SU-DHL-6 (cell line): ENCODE measurements at regions not wholly inside any gene's neighbourhood (a gene's known extent, or its start where the extent isn't known, plus 50 kb on each side); places are given as distances from the start of the nearest gene placed in this dataset.

ENCODE experiments used
- EZH2phosphoT487 ChIP-seq: fragments of 200-600 bp; sonication (generic), shearing (Covaris generic); conservative IDR thresholded peaks from 2 replicates; pipeline ENCODE4 v1.6.1; 2018; ENCODE audit warnings: mild to moderate bottlenecking, antibody characterized with exemption, low read length, moderate library complexity, mixed read lengths
- TF ChIP-seq, protein P1 (sequence below): fragments of 200-600 bp; sonication (generic); IDR thresholded peaks from one replicate; pipeline ENCODE4 v1.5.1; 2017; ENCODE audit warnings: antibody characterized with exemption, mild to moderate bottlenecking, low read length, moderate library complexity; ENCODE audit not compliant: insufficient read depth, poor library complexity, severe bottlenecking

DNA sequence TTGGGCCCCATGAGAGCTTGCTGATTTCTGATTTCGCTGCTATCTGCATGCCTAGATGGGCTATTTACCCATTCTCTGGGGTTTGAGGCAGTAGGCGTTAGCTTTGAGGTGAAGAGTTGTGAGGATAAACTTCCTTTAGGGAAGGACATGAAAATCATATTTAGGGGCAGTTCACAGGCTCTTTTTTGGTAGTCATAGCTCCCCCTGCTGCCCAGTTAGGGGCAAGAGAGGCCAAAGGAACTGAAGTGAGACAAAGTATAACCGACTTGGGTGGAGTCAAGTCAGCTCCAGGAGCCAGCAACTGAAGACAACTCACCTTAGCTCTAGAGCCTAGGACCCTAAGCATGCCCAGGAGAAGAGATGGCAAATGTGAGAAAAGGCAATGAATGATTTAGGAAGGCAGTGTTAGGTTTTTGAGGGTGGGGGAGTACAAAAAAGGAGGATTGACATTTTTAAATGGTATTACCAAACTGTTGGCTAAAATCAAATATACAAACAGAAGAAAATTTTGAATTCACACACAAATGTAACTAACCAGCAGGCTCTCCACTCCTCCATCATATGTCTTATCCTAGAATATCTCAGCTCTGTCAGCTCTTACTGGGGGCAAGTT, 625.2 kb downstream of the LMO4 start:
- TF ChIP-seq, protein P1, sequence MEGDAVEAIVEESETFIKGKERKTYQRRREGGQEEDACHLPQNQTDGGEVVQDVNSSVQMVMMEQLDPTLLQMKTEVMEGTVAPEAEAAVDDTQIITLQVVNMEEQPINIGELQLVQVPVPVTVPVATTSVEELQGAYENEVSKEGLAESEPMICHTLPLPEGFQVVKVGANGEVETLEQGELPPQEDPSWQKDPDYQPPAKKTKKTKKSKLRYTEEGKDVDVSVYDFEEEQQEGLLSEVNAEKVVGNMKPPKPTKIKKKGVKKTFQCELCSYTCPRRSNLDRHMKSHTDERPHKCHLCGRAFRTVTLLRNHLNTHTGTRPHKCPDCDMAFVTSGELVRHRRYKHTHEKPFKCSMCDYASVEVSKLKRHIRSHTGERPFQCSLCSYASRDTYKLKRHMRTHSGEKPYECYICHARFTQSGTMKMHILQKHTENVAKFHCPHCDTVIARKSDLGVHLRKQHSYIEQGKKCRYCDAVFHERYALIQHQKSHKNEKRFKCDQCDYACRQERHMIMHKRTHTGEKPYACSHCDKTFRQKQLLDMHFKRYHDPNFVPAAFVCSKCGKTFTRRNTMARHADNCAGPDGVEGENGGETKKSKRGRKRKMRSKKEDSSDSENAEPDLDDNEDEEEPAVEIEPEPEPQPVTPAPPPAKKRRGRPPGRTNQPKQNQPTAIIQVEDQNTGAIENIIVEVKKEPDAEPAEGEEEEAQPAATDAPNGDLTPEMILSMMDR: peak; percentile 93
- no peak for TF ChIP-seq EZH2phosphoT487
